HUES6 (cell line): ENCODE measurements at regions not wholly inside any gene's neighbourhood (a gene's known extent, or its start where the extent isn't known, plus 50 kb on each side); places are given as distances from the start of the nearest gene placed in this dataset.
"Not testable (repeated sequence)": the region's sequence is repeated elsewhere in the genome, so short reads cannot be mapped to it uniquely, and the experiment has no call there.

Experiments used
- H3K27ac ChIP-seq: 2 replicates; pipeline ENCODE4 v1.7.0; 2013; ENCODE audit warnings: low read depth, mild to moderate bottlenecking, low read length, inconsistent platforms
- H3K27me3 ChIP-seq: 2 replicates; pipeline ENCODE4 v1.6.1; 2013; ENCODE audit warnings: low read length; ENCODE audit not compliant: control insufficient read depth, insufficient read depth
- H3K36me3 ChIP-seq: 2 replicates; pipeline ENCODE4 v1.6.1; 2013; ENCODE audit warnings: low read length; ENCODE audit not compliant: control insufficient read depth, insufficient read depth
- H3K4me1 ChIP-seq: 2 replicates; pipeline ENCODE4 v1.6.1; 2013; ENCODE audit warnings: low read length; ENCODE audit not compliant: control insufficient read depth, insufficient read depth
- H3K4me3 ChIP-seq: 2 replicates; pipeline ENCODE4 v1.5.1; 2013; ENCODE audit warnings: low read depth, low read length
- H3K9ac ChIP-seq: one replicate; pipeline ENCODE4 v1.6.1; 2013; ENCODE audit warnings: mild to moderate bottlenecking, low read length
- H3K9me3 ChIP-seq: 2 replicates; pipeline ENCODE4 v1.6.1; 2013; ENCODE audit warnings: low read depth, low read length; ENCODE audit not compliant: control insufficient read depth, insufficient read depth

- Histone ChIP-seq H3K4me1 (no peaks in the 10 kb centered on the region), H3K9me3 (no peaks in the 10 kb centered on the region), H3K27me3 (no peaks in the 10 kb centered on the region), H3K9ac (no peak overlapping the region), H3K36me3 (no peaks in the 10 kb centered on the region), H3K4me3 (no peak overlapping the region), H3K27ac (no peak overlapping the region)
These were observed 240.5 kb upstream of the HS3ST1 start for GRCh38 chr4:11669156-11669555.

DNA sequence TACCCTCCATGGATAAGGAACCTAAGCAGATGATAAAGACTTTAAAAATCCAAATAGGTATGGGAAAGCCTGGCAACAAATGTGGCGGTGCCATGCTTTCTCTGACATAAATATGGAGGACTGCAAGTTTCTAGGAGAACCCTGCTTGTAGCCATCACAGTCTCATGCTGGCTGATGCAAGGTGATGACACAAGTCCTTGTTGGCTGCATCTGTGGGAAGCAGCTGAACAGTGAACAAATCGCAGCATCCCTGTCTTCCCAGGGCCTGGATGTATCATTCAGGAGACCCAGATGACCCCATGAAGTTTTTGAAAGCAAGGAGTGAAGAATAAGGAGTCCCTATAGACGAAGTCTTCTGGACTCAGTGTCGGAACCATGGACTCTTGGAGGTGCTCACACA, 234.4 kb upstream of the HS3ST1 start:
- Histone ChIP-seq H3K27me3 (no peaks in the 10 kb centered on the region), H3K4me3 (no peak overlapping the region), H3K9me3 (no peaks in the 10 kb centered on the region), H3K9ac (no peak overlapping the region), H3K27ac (no peak overlapping the region), H3K36me3 (no peaks in the 10 kb centered on the region), H3K4me1 (no peaks in the 10 kb centered on the region)

DNA sequence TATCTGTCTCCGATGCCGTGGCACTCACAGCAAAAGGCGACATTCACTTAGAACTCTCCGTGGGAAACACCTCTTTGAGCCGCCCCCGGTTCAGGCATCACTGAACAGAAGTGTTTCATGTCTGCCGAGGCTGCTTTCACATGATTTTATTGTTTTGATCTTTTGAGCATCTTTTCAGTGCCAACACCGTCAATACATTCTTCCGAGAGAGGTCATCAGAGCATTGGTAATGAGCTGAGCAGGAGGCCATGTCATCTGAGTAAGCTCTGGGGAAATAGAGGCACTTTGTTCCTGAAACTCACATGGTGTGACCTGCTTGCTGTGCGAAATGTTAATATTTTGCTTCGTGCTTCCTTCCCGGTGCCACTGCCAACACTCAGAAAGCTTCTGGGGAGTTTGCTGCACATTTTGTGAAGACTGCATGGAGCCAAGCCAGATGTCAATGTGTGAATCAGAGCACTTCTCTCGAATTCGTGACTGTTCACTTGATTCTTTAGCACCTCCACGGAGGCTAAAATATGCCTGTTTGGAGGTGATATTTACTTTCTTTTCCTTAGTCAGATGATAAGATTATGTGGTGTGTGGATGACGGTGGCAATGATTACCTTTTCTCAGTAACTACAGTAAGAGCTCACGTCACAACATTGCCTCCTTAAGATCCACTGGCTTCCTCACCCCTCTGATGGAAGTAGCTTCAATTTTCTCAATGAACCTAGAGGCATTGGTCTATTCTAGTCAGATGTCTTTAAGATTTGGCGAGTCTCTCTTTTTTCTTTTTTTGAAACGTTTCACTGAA, 222.3 kb upstream of the HS3ST1 start:
- H3K36me3 ChIP-seq = no peaks in the 10 kb centered on the region
- H3K27ac ChIP-seq = no peak overlapping the region
- H3K9ac ChIP-seq = no peak overlapping the region
- H3K9me3 ChIP-seq = no peaks in the 10 kb centered on the region
- no peaks in the 10 kb centered on the region for H3K4me1 ChIP-seq
- no peaks in the 10 kb centered on the region for H3K27me3 ChIP-seq
- H3K4me3 ChIP-seq = no peak overlapping the region

DNA sequence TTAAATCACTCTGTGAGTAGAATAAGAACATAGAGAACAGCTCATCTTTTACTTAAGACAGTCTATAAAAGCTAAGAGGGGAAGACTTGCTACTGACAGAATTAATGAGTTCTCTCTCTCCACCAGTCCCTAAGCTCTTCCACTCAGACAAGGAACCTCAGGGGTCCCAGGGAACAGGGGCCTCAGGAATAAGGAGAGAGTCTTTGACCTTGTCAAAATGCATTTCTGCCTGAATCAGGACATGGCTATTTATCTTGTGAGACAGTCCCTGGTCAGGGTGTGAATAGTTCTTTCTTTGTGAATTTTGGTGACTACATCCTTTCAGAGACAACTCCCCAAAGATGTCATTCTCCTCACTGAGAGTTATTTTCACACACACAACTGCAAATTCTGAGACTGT, 218.7 kb upstream of the HS3ST1 start:
- Histone ChIP-seq H3K36me3 (no peaks in the 10 kb centered on the region), H3K27me3 (no peaks in the 10 kb centered on the region), H3K9ac (no peak overlapping the region), H3K4me1 (no peaks in the 10 kb centered on the region), H3K27ac (no peak overlapping the region), H3K9me3 (peaks cover 3% of the 10 kb centered on the region; the same call in 1 of the 2 replicates), H3K4me3 (no peak overlapping the region)

- H3K4me3 ChIP-seq, H3K9ac ChIP-seq, H3K27me3 ChIP-seq, H3K4me1 ChIP-seq, H3K36me3 ChIP-seq, H3K27ac ChIP-seq: not testable (repeated sequence)
- peaks cover 13% of the 10 kb centered on the region for H3K9me3 ChIP-seq
These were observed 214.4 kb upstream of the HS3ST1 start for GRCh38 chr4:11643081-11643480.

DNA sequence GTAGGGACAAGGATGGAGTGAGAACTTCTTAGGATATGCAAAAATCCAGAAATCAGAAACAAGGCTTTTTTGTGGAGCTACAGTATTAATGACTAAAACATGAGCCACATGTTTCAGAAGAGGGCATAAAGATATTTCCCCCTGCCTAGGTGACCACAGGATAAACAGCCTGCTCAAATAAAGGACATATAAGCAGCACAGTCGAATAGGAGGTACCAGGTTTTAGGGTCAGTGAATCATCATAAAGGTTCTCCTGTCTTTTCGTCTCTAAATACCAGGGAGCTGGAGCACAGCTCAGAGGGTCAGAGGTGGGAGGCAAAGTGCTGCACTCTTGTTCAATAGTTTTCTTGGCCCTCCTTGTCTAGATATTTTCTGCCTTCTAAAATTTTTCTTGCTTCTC, 211.9 kb upstream of the HS3ST1 start:
- H3K4me1 ChIP-seq = peaks cover 8% of the 10 kb centered on the region

GRCh38 chr4:11636551-11636950, 207.9 kb upstream of the HS3ST1 start:
- Histone ChIP-seq H3K4me3 (no peak overlapping the region), H3K9me3 (peaks cover 10% of the 10 kb centered on the region), H3K27me3 (no peaks in the 10 kb centered on the region), H3K36me3 (no peaks in the 10 kb centered on the region), H3K27ac (no peak overlapping the region), H3K4me1 (peaks cover 10% of the 10 kb centered on the region), H3K9ac (no peak overlapping the region)

More for the DNA sequence above, 211.9 kb upstream of the HS3ST1 start:
- H3K4me3 ChIP-seq = no peak overlapping the region
- H3K9me3 ChIP-seq = peaks cover 13% of the 10 kb centered on the region
- H3K9ac ChIP-seq = no peak overlapping the region
- no peaks in the 10 kb centered on the region for H3K36me3 ChIP-seq
- H3K27me3 ChIP-seq = no peaks in the 10 kb centered on the region
- H3K27ac ChIP-seq = no peak overlapping the region

DNA sequence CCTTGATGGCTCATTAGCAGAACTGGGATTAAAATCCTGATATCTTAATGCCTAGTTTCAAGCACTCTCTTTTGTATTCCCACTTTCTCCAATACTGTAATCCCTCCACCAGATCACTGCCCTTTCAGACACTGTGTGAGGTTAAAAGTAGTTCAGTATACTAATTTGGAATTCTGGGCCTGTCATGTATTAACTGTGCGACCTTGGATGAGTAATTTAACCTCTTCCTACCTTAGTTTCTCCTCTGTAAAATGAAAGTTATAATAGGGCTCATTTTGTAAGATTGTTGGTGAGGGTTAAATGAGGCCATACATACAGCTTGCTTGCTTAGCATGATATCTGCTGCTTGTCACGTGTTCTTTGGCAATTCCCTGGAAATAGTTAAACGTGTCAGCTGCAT, 207.3 kb upstream of the HS3ST1 start:
- Histone ChIP-seq H3K9ac (no peak overlapping the region), H3K9me3 (peaks cover 10% of the 10 kb centered on the region), H3K36me3 (no peaks in the 10 kb centered on the region), H3K27me3 (no peaks in the 10 kb centered on the region), H3K27ac (no peak overlapping the region), H3K4me3 (no peak overlapping the region), H3K4me1 (peaks cover 9% of the 10 kb centered on the region; the same call in 1 of the 2 replicates)

GRCh38 chr4:11635342-11635741, 206.6 kb upstream of the HS3ST1 start:
- no peaks in the 10 kb centered on the region for H3K36me3 ChIP-seq
- H3K27me3 ChIP-seq = no peaks in the 10 kb centered on the region
- H3K4me3 ChIP-seq = no peak overlapping the region
- H3K9me3 ChIP-seq = peaks cover 10% of the 10 kb centered on the region
- no peak overlapping the region for H3K9ac ChIP-seq
- no peak overlapping the region; the same call in 1 of the 2 replicates for H3K27ac ChIP-seq
- H3K4me1 ChIP-seq = peaks cover 9% of the 10 kb centered on the region; the same call in 1 of the 2 replicates

DNA sequence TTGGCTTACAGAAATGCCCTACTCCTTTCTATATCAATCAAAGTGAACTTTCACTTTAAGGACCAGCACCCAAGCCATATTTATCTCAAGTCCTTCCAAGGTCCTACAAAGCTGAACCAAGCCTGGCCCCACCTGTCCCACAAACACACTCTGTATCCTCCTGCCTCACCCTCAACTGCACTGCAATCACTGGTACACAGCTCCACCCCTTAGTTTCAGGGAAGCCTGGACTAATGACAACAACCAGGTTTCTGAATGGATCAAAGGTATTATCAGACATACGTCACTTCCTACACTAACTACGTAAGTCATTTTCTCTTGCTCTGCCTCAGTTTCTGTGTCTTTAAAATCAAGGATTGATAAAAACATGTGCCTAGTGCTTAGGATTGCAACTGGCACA, 205.6 kb upstream of the HS3ST1 start:
- H3K27me3 ChIP-seq = no peaks in the 10 kb centered on the region
- H3K4me3 ChIP-seq = no peak overlapping the region
- H3K9me3 ChIP-seq = peaks cover 4% of the 10 kb centered on the region
- no peaks in the 10 kb centered on the region for H3K36me3 ChIP-seq
- H3K27ac ChIP-seq = no peak overlapping the region
- H3K9ac ChIP-seq = no peak overlapping the region
- peaks cover 9% of the 10 kb centered on the region; the same call in 1 of the 2 replicates for H3K4me1 ChIP-seq

GRCh38 chr4:11633430-11633829, 204.7 kb upstream of the HS3ST1 start:
- H3K36me3 ChIP-seq = no peaks in the 10 kb centered on the region
- peaks cover 9% of the 10 kb centered on the region; the same call in 1 of the 2 replicates for H3K4me1 ChIP-seq
- no peaks in the 10 kb centered on the region for H3K27me3 ChIP-seq
- H3K27ac ChIP-seq = no peak overlapping the region
- H3K9me3 ChIP-seq = peaks cover 1% of the 10 kb centered on the region
- no peak overlapping the region for H3K4me3 ChIP-seq
- no peak overlapping the region for H3K9ac ChIP-seq
